ENCODE measurements at regions not wholly inside any gene's neighbourhood (a gene's known extent, or its start where the extent isn't known, plus 50 kb on each side); places are given as distances from the start of the nearest gene placed in this dataset.

DNA sequence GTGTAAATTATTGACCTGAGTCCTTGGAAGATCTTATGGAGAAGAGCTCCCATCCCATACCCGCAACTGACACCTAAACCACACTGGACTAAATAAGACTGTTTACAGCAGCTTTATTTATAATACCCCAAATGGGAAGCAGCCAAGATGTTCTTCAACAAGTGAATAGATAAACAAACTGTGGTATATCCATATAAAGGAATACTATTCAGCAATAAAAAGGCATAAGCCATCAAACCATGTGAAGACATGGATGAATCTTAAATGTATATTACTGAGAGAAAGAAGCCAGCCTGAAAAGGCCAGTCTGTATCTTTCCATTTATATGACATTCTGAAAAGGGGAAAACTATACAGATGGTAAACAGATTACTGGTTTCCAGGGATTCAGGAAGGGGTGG is 212.7 kb downstream of the TPBG start:
- Histone ChIP-seq H3K4me1 (no peaks in the 10 kb centered on the region), H3K9me3 (peaks cover 0 to 19% of the 10 kb centered on the region in 2 donors), H3K27me3 (no peaks in the 10 kb centered on the region), H3K36me3 (no peaks in the 10 kb centered on the region), H3K27ac (no peak overlapping the region), H3K4me3 (no peak overlapping the region)
- no peak for DNase-seq (ENCODE audit: low spot score in 2 of 2)
- TF ChIP-seq POLR2AphosphoS5 (IDR thresholded peaks at IDR 0.05) (no peak), POLR2A (IDR thresholded peaks at IDR 0.05) (no peak)
- TF ChIP-seq, protein P1, sequence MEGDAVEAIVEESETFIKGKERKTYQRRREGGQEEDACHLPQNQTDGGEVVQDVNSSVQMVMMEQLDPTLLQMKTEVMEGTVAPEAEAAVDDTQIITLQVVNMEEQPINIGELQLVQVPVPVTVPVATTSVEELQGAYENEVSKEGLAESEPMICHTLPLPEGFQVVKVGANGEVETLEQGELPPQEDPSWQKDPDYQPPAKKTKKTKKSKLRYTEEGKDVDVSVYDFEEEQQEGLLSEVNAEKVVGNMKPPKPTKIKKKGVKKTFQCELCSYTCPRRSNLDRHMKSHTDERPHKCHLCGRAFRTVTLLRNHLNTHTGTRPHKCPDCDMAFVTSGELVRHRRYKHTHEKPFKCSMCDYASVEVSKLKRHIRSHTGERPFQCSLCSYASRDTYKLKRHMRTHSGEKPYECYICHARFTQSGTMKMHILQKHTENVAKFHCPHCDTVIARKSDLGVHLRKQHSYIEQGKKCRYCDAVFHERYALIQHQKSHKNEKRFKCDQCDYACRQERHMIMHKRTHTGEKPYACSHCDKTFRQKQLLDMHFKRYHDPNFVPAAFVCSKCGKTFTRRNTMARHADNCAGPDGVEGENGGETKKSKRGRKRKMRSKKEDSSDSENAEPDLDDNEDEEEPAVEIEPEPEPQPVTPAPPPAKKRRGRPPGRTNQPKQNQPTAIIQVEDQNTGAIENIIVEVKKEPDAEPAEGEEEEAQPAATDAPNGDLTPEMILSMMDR (IDR thresholded peaks at IDR 0.05), result no peak
- intact Hi-C loops (cut with DNase I; ENCODE audit: low total_unique reads), result no loop called here

DNA sequence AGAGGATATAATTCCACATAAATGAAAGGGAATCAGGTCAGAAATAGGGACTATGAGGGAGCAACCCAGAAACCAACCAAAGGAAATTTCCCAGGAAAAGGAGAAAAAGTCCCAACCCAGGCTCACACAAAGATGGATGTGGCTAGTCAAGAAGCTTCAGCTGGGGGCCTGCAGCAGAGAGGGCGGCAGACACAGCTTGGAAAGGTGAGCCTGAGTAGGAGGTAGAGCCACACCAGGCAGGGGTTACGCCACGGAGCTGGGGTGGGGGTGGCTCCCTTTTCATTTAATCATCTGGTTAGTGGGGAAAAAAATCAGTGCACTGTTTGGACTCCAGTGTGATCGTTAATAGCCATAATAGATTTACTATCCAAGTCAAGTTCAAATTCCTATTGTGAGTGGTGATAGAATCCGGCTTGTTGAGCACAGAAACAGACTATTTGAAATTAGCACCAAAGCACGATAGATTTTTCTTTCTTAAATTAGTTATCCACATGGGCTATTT is 220.6 kb downstream of the TPBG start:
- Histone ChIP-seq H3K4me3 (peak overlapping the region in 1 of 3 donors; percentile 6), H3K9me3 (no peaks in the 10 kb centered on the region), H3K27me3 (no peaks in the 10 kb centered on the region), H3K27ac (no peak overlapping the region), H3K36me3 (no peaks in the 10 kb centered on the region), H3K4me1 (no peaks in the 10 kb centered on the region)
- DNase-seq (ENCODE audit: low spot score in 2 of 2), result no peak
- TF ChIP-seq, protein P1 (IDR thresholded peaks at IDR 0.05), result no peak
- no peak for TF ChIP-seq POLR2A (IDR thresholded peaks at IDR 0.05)
- TF ChIP-seq POLR2AphosphoS5 (IDR thresholded peaks at IDR 0.05), result no peak
- intact Hi-C loops (cut with DNase I; ENCODE audit: low total_unique reads), result no loop called here

DNA sequence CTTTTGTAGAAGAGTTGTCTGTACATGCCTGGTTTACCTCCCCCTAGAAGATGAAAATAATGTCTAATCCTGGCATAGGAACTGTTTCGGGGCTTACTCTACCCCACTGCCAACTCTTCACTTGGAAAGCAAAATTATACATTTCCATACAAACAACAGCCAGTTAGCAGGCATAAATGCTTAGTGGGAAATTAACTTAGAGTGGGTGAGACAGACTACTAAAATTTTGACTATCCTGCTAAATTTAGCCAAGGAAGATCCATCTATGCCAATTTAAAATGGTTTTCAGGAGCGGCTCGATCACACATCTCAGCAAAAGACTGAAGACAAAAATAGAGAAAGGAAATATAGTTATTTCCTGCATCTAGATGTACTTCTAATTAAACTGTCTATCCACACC is 221.2 kb downstream of the TPBG start:
- Histone ChIP-seq H3K4me1 (no peaks in the 10 kb centered on the region), H3K4me3 (peak overlapping the region in 1 of 3 donors; percentile 6), H3K36me3 (no peaks in the 10 kb centered on the region), H3K9me3 (no peaks in the 10 kb centered on the region), H3K27me3 (no peaks in the 10 kb centered on the region), H3K27ac (no peak overlapping the region)
- TF ChIP-seq, protein P1 (IDR thresholded peaks at IDR 0.05), result no peak
- TF ChIP-seq POLR2AphosphoS5 (IDR thresholded peaks at IDR 0.05) (no peak), POLR2A (IDR thresholded peaks at IDR 0.05) (no peak)
- intact Hi-C loops (cut with DNase I; ENCODE audit: low total_unique reads), result no loop called here
- DNase-seq (ENCODE audit: low spot score in 2 of 2), result no peak

DNA sequence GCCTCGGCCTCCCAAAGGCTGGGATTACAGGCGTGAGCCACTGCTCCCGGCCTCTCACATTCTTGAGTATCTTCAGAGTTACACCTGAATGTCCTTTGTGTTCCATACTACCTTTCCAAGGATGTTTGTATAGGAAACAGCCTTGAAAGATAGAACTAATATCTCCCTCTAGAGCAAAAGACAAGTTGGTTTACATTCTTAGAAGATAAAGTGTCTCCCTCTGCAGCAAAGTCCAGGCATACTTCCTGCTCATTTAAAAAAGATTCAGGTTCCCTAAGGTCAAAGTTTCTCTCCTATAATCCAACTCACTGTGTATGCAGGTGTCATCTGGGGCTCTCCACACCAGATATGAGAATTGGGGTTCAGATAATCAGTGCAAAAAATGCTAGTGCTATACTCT is 224.4 kb downstream of the TPBG start:
- H3K4me1 ChIP-seq, result no peaks in the 10 kb centered on the region
- TF ChIP-seq POLR2AphosphoS5 (IDR thresholded peaks at IDR 0.05), result no peak
- no peak for TF ChIP-seq POLR2A (IDR thresholded peaks at IDR 0.05)
- TF ChIP-seq, protein P1 (IDR thresholded peaks at IDR 0.05), result no peak
- no peaks in the 10 kb centered on the region for H3K9me3 ChIP-seq
- intact Hi-C loops (cut with DNase I; ENCODE audit: low total_unique reads), result no loop called here
- no peak overlapping the region for H3K27ac ChIP-seq
- no peaks in the 10 kb centered on the region for H3K27me3 ChIP-seq
- H3K36me3 ChIP-seq, result no peaks in the 10 kb centered on the region
- no peak overlapping the region for H3K4me3 ChIP-seq
- no peak for DNase-seq (ENCODE audit: low spot score in 2 of 2)

DNA sequence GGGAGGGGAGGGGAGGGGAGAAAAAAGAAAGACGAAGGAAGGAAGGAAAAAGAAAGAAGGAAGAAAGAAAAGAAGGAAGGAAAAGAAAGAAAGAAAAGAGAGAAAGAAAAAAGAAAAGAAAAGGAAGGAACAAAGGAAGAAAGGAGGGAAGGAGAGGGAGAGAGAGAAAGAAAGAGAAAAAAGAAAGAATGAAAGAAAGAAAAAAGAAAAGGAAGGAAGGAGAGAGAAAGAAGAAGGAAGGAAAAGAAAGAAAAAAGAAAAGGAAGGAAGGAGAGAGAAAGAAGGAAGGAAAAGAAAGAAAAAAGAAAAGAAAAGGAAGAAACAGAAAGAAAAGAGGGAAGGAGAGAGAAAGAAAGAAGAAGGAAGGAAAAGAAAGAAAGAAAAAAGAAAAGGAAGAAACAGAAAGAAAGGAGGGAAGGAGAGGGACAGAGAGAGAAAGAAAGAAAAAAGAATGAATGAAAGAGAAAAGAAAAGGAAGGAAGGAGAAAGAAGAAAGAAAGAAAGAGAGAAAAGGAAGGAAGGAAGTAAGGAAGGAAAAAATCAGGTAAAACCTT is 225.3 kb downstream of the TPBG start:
- no peaks in the 10 kb centered on the region for H3K27me3 ChIP-seq
- TF ChIP-seq POLR2AphosphoS5 (IDR thresholded peaks at IDR 0.05) (no peak), POLR2A (IDR thresholded peaks at IDR 0.05) (no peak)
- TF ChIP-seq, protein P1 (IDR thresholded peaks at IDR 0.05), result no peak
- no peaks in the 10 kb centered on the region for H3K4me1 ChIP-seq
- no peaks in the 10 kb centered on the region for H3K9me3 ChIP-seq
- H3K27ac ChIP-seq, result no peak overlapping the region
- no peak for DNase-seq (ENCODE audit: low spot score in 2 of 2)
- H3K36me3 ChIP-seq, result no peaks in the 10 kb centered on the region
- no peak overlapping the region for H3K4me3 ChIP-seq
- intact Hi-C loops (cut with DNase I; ENCODE audit: low total_unique reads), result no loop called here

Data from breast epithelium (tissue), 4 donors.